Osteoblast (primary cell): ENCODE measurements at regions not wholly inside any gene's neighbourhood (a gene's known extent, or its start where the extent isn't known, plus 50 kb on each side); places are given as distances from the start of the nearest gene placed in this dataset.

Experiments
- DNase-seq: peaks from one replicate; pipeline ENCODE4 v3.0.0; 2011; ENCODE audit warnings: low spot score, mixed read lengths; ENCODE audit not compliant: insufficient read length; ENCODE audit errors: missing footprints
- H2AFZ ChIP-seq: 2 replicates; pipeline ENCODE4 v1.6.0; 2011; ENCODE audit warnings: mild to moderate bottlenecking, low read length
- H3K27ac ChIP-seq: 2 replicates; pipeline ENCODE4 v1.5.1; 2011; ENCODE audit warnings: mild to moderate bottlenecking, low read depth, low read length, moderate library complexity
- H3K27me3 ChIP-seq: 2 replicates; pipeline ENCODE4 v1.6.0; 2012; ENCODE audit warnings: mild to moderate bottlenecking, control low read depth, inconsistent platforms, low read length, moderate library complexity; ENCODE audit not compliant: insufficient read depth
- H3K36me3 ChIP-seq: 2 replicates; pipeline ENCODE4 v1.5.1; 2011; ENCODE audit warnings: mild to moderate bottlenecking, low read length, control low read depth, moderate library complexity; ENCODE audit not compliant: insufficient read depth
- H3K4me1 ChIP-seq: 2 replicates; pipeline ENCODE4 v1.5.1; 2011; ENCODE audit warnings: mild to moderate bottlenecking, low read length, control low read depth, moderate library complexity; ENCODE audit not compliant: insufficient read depth
- H3K4me2 ChIP-seq: 2 replicates; pipeline ENCODE4 v1.6.0; 2011; ENCODE audit warnings: mild to moderate bottlenecking, low read length; ENCODE audit not compliant: insufficient read depth
- H3K4me3 ChIP-seq: fragments of 200-600 bp; sonication (generic); 3 replicates; pipeline ENCODE4 v1.5.1; 2012; ENCODE audit warnings: mild to moderate bottlenecking, low read length, inconsistent platforms; ENCODE audit not compliant: insufficient read depth
- H3K79me2 ChIP-seq: 2 replicates; pipeline ENCODE4 v1.6.0; 2012; ENCODE audit warnings: mild to moderate bottlenecking, low read length, control low read depth, inconsistent platforms; ENCODE audit not compliant: insufficient read depth
- H3K9me3 ChIP-seq: 2 replicates; pipeline ENCODE4 v1.5.1; 2011; ENCODE audit warnings: low read depth, low read length, control low read depth
- H4K20me1 ChIP-seq: 2 replicates; pipeline ENCODE4 v1.6.0; 2012; ENCODE audit warnings: mild to moderate bottlenecking, low read length, control low read depth; ENCODE audit not compliant: insufficient read depth
- CTCF ChIP-seq: IDR thresholded peaks from 2 replicates; pipeline ENCODE4 v1.5.1; 2011; ENCODE audit warnings: mild to moderate bottlenecking, low read depth, low read length, moderate library complexity; ENCODE audit errors: extremely low read depth

GRCh38 chr3:163946785-163947184 is 1131.5 kb downstream of the SI start:
- H3K9me3 ChIP-seq = no peaks in the 10 kb centered on the region
- TF ChIP-seq CTCF = no peak
- H3K4me3 ChIP-seq = no peak overlapping the region
- no peak overlapping the region for H2AFZ ChIP-seq
- no peaks in the 10 kb centered on the region for H3K27me3 ChIP-seq
- H3K4me2 ChIP-seq = no peak overlapping the region
- no peak for DNase-seq
- no peaks in the 10 kb centered on the region for H3K36me3 ChIP-seq
- no peaks in the 10 kb centered on the region for H4K20me1 ChIP-seq
- no peak overlapping the region for H3K27ac ChIP-seq
- no peaks in the 10 kb centered on the region for H3K79me2 ChIP-seq
- no peaks in the 10 kb centered on the region for H3K4me1 ChIP-seq

- no peaks in the 10 kb centered on the region for H3K9me3 ChIP-seq
- H3K27ac ChIP-seq = no peak overlapping the region
- H3K4me1 ChIP-seq = no peaks in the 10 kb centered on the region
- H3K4me2 ChIP-seq = no peak overlapping the region
- H2AFZ ChIP-seq = no peak overlapping the region
- DNase-seq = no peak
- H4K20me1 ChIP-seq = no peaks in the 10 kb centered on the region
- no peaks in the 10 kb centered on the region for H3K79me2 ChIP-seq
- no peaks in the 10 kb centered on the region for H3K36me3 ChIP-seq
- no peak overlapping the region for H3K4me3 ChIP-seq
- no peak for TF ChIP-seq CTCF
- H3K27me3 ChIP-seq = no peaks in the 10 kb centered on the region
These were observed 1134.6 kb downstream of the SI start for GRCh38 chr3:163943664-163944063.

GRCh38 chr3:163939926-163940325 is 1138.4 kb downstream of the SI start:
- no peak for TF ChIP-seq CTCF
- Histone ChIP-seq H3K4me3 (no peak overlapping the region), H3K36me3 (no peaks in the 10 kb centered on the region), H2AFZ (no peak overlapping the region), H3K27me3 (no peaks in the 10 kb centered on the region), H4K20me1 (no peaks in the 10 kb centered on the region), H3K27ac (no peak overlapping the region), H3K4me1 (no peaks in the 10 kb centered on the region), H3K4me2 (no peak overlapping the region), H3K79me2 (no peaks in the 10 kb centered on the region), H3K9me3 (no peaks in the 10 kb centered on the region)
- no peak for DNase-seq

- Histone ChIP-seq H2AFZ (no peak overlapping the region), H3K36me3 (no peaks in the 10 kb centered on the region)
These were observed 1141.8 kb downstream of the SI start for GRCh38 chr3:163936543-163936942.

More at GRCh38 chr3:163936543-163936942, 1141.8 kb downstream of the SI start:
- no peak for TF ChIP-seq CTCF
- no peaks in the 10 kb centered on the region for H3K4me1 ChIP-seq
- H3K79me2 ChIP-seq = no peaks in the 10 kb centered on the region
- H3K4me3 ChIP-seq = no peak overlapping the region
- H3K4me2 ChIP-seq = no peak overlapping the region
- no peaks in the 10 kb centered on the region for H3K9me3 ChIP-seq
- no peaks in the 10 kb centered on the region for H3K27me3 ChIP-seq
- no peaks in the 10 kb centered on the region for H4K20me1 ChIP-seq
- no peak for DNase-seq
- no peak overlapping the region for H3K27ac ChIP-seq
